Stimulated activated CD4-positive, alpha-beta T cell treated with anti-CD3 and anti-CD28 coated beads, Interleukin-12 subunit alpha, Interleukin-12 subunit beta, amount 100 ng/mL, for 48 hours (primary cell): ENCODE measurements at regions not wholly inside any gene's neighbourhood (a gene's known extent, or its start where the extent isn't known, plus 50 kb on each side); places are given as distances from the start of the nearest gene placed in this dataset.
"Not testable (repeated sequence)": the region's sequence is repeated elsewhere in the genome, so short reads cannot be mapped to it uniquely, and the experiment has no call there.

Experiments
- DNase-seq, 3 donors: peaks; one replicate each; pipeline ENCODE4 v3.0.0-alpha.2; 2020; ENCODE audit warnings: low read depth in 2 of 3, low spot score in 1 of 3

GRCh38 chr1:172914501-172915144 lies 136.1 kb downstream of the TNFSF18 start:
- DNase-seq = no peak

GRCh38 chr1:172915271-172915670 lies 135.5 kb downstream of the TNFSF18 start:
- DNase-seq = no peak

- no peak for DNase-seq
These were observed 134.6 kb downstream of the TNFSF18 start for GRCh38 chr1:172916116-172916515.

GRCh38 chr1:172917972-172918371 lies 132.8 kb downstream of the TNFSF18 start:
- DNase-seq = no peak

- no peak for DNase-seq
These were observed 132.3 kb downstream of the TNFSF18 start for GRCh38 chr1:172918478-172918877.

- DNase-seq = no peak
These were observed 124.7 kb downstream of the TNFSF18 start for GRCh38 chr1:172926070-172926469.

- no peak for DNase-seq
These were observed 122.3 kb downstream of the TNFSF18 start for GRCh38 chr1:172928412-172928811.

- no peak for DNase-seq
These were observed 121.7 kb downstream of the TNFSF18 start for GRCh38 chr1:172929006-172929405.

GRCh38 chr1:172930142-172930541 lies 120.6 kb downstream of the TNFSF18 start:
- DNase-seq = no peak

- DNase-seq = no peak
These were observed 119.4 kb downstream of the TNFSF18 start for GRCh38 chr1:172931340-172931739.

GRCh38 chr1:172931761-172932160 lies 119.0 kb downstream of the TNFSF18 start:
- DNase-seq = no peak

GRCh38 chr1:172932981-172933380 lies 117.8 kb downstream of the TNFSF18 start:
- no peak for DNase-seq

GRCh38 chr1:172934417-172934762 lies 116.4 kb downstream of the TNFSF18 start:
- DNase-seq = no peak

- DNase-seq = no peak
These were observed 115.6 kb downstream of the TNFSF18 start for GRCh38 chr1:172935062-172935592.

- DNase-seq = no peak
These were observed 114.6 kb downstream of the TNFSF18 start for GRCh38 chr1:172936088-172936645.

- DNase-seq = no peak
These were observed 112.1 kb downstream of the TNFSF18 start for GRCh38 chr1:172938681-172939080.

GRCh38 chr1:172939475-172939874 lies 111.3 kb downstream of the TNFSF18 start:
- no peak for DNase-seq

- DNase-seq = no peak
These were observed 110.4 kb downstream of the TNFSF18 start for GRCh38 chr1:172940174-172940855.

- no peak for DNase-seq
These were observed 109.3 kb downstream of the TNFSF18 start for GRCh38 chr1:172941471-172941870.

- no peak for DNase-seq
These were observed 108.8 kb downstream of the TNFSF18 start for GRCh38 chr1:172941945-172942344.

GRCh38 chr1:172943138-172943537 lies 107.6 kb downstream of the TNFSF18 start:
- not testable (repeated sequence) for DNase-seq

- DNase-seq = no peak
These were observed 105.8 kb downstream of the TNFSF18 start for GRCh38 chr1:172944931-172945330.
